ENCODE measurements at regions not wholly inside any gene's neighbourhood (a gene's known extent, or its start where the extent isn't known, plus 50 kb on each side); places are given as distances from the start of the nearest gene placed in this dataset.

DNA sequence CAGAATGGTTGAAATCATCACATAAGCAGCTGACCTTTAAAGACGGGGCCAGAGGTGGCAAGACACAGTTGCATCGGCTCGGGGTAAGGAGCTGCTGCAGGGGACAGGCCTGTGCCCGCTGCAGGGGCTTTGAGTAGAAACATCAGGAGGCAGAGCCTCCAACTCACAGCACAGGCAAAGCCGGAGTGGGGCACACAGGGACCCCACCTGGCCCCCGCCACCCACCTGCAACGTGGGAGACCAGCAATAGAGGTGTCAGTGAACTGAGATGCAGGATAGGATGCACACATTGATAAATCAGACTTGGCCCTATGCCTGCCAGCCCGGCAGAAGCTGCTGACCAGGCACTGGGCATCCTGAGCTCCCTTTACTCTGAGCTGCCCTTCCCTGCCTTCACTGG is 257.2 kb downstream of the NPHP4 start:
- no peaks in the 10 kb centered on the region for H3K27me3 ChIP-seq (replicated peaks in 1 of 4; ENCODE audit: control extremely low read depth in 1 of 4, control insufficient read depth in 3 of 4, insufficient read depth in 4 of 4, low read length in 3 of 4)
- Mint-ChIP-seq H3K4me3 (no peak overlapping the region), H3K9me3 (ENCODE audit: insufficient read depth) (no peaks in the 10 kb centered on the region), H3K4me1 (no peaks in the 10 kb centered on the region), H3K27me3 (peaks cover 3% of the 10 kb centered on the region), H3K27ac (no peak overlapping the region)
- DNase-seq, result no peak
- H3K9ac ChIP-seq (ENCODE audit: low read length), result no peak overlapping the region
- H3K9me3 ChIP-seq (ENCODE audit: control extremely low read depth in 1 of 3, control insufficient read depth in 2 of 3, insufficient read depth in 1 of 3, low read length in 2 of 3), result peaks cover 0 to 4% (median 0%) of the 10 kb centered on the region in 3 donors
- no peak overlapping the region for H3K27ac ChIP-seq (ENCODE audit: low read length in 2 of 2)
- no peak overlapping the region for H3K4me3 ChIP-seq (ENCODE audit: control extremely low read depth in 1 of 5, extremely low read depth in 1 of 5, insufficient read depth in 1 of 5, low read depth in 2 of 5, low read length in 4 of 5)
- H2AFZ ChIP-seq (ENCODE audit: insufficient read depth, low read depth, low read length, poor library complexity, severe bottlenecking), result no peak overlapping the region
- CTCF ChIA-PET, result no interaction called here
- ATAC-seq (ENCODE audit: low read depth), result no peak
- H3K36me3 ChIP-seq (replicated peaks in 1 of 2; ENCODE audit: control extremely low read depth in 1 of 2, control insufficient read depth in 1 of 2, extremely low read depth in 1 of 2, insufficient read depth in 2 of 2, low read length in 1 of 2), result no peaks in the 10 kb centered on the region
- POLR2A ChIA-PET, result no interaction called here
- intact Hi-C loops (cut with micrococcal nuclease), result no loop called here
- H4K20me1 ChIP-seq (ENCODE audit: control insufficient read depth, insufficient read depth, low read length, poor library complexity, severe bottlenecking), result no peaks in the 10 kb centered on the region
- H3K4me1 ChIP-seq (ENCODE audit: control insufficient read depth in 2 of 2, insufficient read depth in 2 of 2, low read length in 2 of 2), result no peaks in the 10 kb centered on the region
- TF ChIP-seq CTCF (IDR thresholded peaks at IDR 0.05) (no peak), EZH2 (IDR thresholded peaks at IDR 0.05; ENCODE audit: borderline replicate concordance, insufficient read depth, low read depth, low read length, poor library complexity, severe bottlenecking) (no peak)
- H3K4me2 ChIP-seq (replicated peaks; ENCODE audit: low read depth, low read length, poor library complexity, severe bottlenecking), result no peak overlapping the region
- no peaks in the 10 kb centered on the region for H3K79me2 ChIP-seq (ENCODE audit: control insufficient read depth, insufficient read depth, low read length)
- WGBS (ENCODE audit: insufficient coverage), result 75% methylated on average over 7 of the region's 8 CpGs

DNA sequence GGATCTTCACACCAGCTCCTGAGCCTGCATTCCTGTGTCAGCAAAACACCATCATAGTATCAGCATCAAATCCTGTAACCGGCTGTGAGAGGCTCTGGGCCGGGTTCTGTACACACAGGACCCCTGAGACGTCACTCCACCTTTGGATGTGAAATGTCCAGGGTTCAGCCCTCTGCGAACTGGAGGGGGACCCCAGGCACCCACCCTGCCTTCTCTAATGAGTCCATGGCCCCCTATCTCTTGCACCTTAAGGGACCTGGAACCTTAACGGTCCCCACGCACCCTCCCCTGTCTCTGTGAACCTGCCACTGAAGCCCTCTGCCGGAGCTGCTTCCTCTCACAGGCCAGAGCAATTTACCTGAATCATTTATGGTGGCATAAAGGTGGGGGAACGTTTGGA is 257.8 kb downstream of the NPHP4 start:
- DNase-seq, result no peak
- 78% methylated on average over 8 of the region's 8 CpGs for WGBS (ENCODE audit: insufficient coverage)

More for the DNA sequence above, 257.8 kb downstream of the NPHP4 start:
- no peak overlapping the region for H3K9ac ChIP-seq (ENCODE audit: low read length)
- H3K27me3 ChIP-seq (replicated peaks in 1 of 4; ENCODE audit: control extremely low read depth in 1 of 4, control insufficient read depth in 3 of 4, insufficient read depth in 4 of 4, low read length in 3 of 4), result no peaks in the 10 kb centered on the region
- H3K79me2 ChIP-seq (ENCODE audit: control insufficient read depth, insufficient read depth, low read length), result no peaks in the 10 kb centered on the region
- H3K4me1 ChIP-seq (ENCODE audit: control insufficient read depth in 2 of 2, insufficient read depth in 2 of 2, low read length in 2 of 2), result no peaks in the 10 kb centered on the region
- Mint-ChIP-seq H3K9me3 (ENCODE audit: insufficient read depth) (no peaks in the 10 kb centered on the region), H3K4me3 (no peak overlapping the region), H3K27ac (no peak overlapping the region), H3K4me1 (no peaks in the 10 kb centered on the region), H3K27me3 (peaks cover 3% of the 10 kb centered on the region)
- TF ChIP-seq EZH2 (IDR thresholded peaks at IDR 0.05; ENCODE audit: borderline replicate concordance, insufficient read depth, low read depth, low read length, poor library complexity, severe bottlenecking), result no peak
- H4K20me1 ChIP-seq (ENCODE audit: control insufficient read depth, insufficient read depth, low read length, poor library complexity, severe bottlenecking), result no peaks in the 10 kb centered on the region
- POLR2A ChIA-PET, result no interaction called here
- ATAC-seq (ENCODE audit: low read depth), result no peak
- CTCF ChIA-PET, result no interaction called here
- H3K4me2 ChIP-seq (replicated peaks; ENCODE audit: low read depth, low read length, poor library complexity, severe bottlenecking), result no peak overlapping the region
- H3K27ac ChIP-seq (ENCODE audit: low read length in 2 of 2), result no peak overlapping the region
- H3K4me3 ChIP-seq (ENCODE audit: control extremely low read depth in 1 of 5, extremely low read depth in 1 of 5, insufficient read depth in 1 of 5, low read depth in 2 of 5, low read length in 4 of 5), result no peak overlapping the region
- H3K36me3 ChIP-seq (replicated peaks in 1 of 2; ENCODE audit: control extremely low read depth in 1 of 2, control insufficient read depth in 1 of 2, extremely low read depth in 1 of 2, insufficient read depth in 2 of 2, low read length in 1 of 2), result no peaks in the 10 kb centered on the region
- H3K9me3 ChIP-seq (ENCODE audit: control extremely low read depth in 1 of 3, control insufficient read depth in 2 of 3, insufficient read depth in 1 of 3, low read length in 2 of 3), result peaks cover 0 to 4% (median 0%) of the 10 kb centered on the region in 3 donors
- intact Hi-C loops (cut with micrococcal nuclease), result no loop called here
- no peak overlapping the region for H2AFZ ChIP-seq (ENCODE audit: insufficient read depth, low read depth, low read length, poor library complexity, severe bottlenecking)
